Breast epithelium (tissue), 3 donors: ENCODE measurements at regions not wholly inside any gene's neighbourhood (a gene's known extent, or its start where the extent isn't known, plus 50 kb on each side); places are given as distances from the start of the nearest gene placed in this dataset.

Experiments
- POLR2A ChIP-seq: fragments of 450-650 bp; IDR thresholded peaks from one replicate; pipeline ENCODE4 v1.6.1; 2016; ENCODE audit warnings: antibody characterized with exemption, mild to moderate bottlenecking, moderate library complexity
- POLR2AphosphoS5 ChIP-seq, 3 donors: sonication (generic); formaldehyde crosslinking; IDR thresholded peaks; one replicate each; pipeline ENCODE4 v1.6.1; 2017; ENCODE audit warnings: antibody characterized with exemption in 3 of 3
- TF ChIP-seq, protein P1 (sequence below), 3 donors: fragments of 450-650 bp; IDR thresholded peaks; one replicate each; pipeline ENCODE4 v1.5.1; 2016 to 2017; ENCODE audit warnings: antibody characterized with exemption in 3 of 3, mild to moderate bottlenecking in 3 of 3, moderate library complexity in 3 of 3

DNA sequence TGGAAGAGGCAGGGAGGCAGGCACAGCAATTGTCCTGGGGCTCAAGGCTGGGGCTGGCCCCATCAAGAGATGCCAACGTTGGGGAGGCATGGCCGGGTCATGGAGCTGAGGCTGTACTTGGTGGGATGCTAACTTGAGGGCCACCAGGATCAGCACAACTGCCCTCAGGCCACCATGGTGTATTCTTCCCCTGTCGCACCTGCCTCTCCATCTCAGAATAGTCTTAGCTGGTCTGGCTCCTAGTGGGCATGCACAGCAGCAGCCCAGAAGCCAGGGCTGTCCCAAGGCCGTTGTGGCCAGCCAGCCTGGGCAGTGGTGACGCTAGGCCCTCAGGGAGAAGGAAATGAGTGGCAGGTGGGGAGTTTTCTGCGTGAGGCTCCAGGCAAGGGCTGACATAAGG, 91.3 kb downstream of the DHCR7 start:
- TF ChIP-seq, protein P1, sequence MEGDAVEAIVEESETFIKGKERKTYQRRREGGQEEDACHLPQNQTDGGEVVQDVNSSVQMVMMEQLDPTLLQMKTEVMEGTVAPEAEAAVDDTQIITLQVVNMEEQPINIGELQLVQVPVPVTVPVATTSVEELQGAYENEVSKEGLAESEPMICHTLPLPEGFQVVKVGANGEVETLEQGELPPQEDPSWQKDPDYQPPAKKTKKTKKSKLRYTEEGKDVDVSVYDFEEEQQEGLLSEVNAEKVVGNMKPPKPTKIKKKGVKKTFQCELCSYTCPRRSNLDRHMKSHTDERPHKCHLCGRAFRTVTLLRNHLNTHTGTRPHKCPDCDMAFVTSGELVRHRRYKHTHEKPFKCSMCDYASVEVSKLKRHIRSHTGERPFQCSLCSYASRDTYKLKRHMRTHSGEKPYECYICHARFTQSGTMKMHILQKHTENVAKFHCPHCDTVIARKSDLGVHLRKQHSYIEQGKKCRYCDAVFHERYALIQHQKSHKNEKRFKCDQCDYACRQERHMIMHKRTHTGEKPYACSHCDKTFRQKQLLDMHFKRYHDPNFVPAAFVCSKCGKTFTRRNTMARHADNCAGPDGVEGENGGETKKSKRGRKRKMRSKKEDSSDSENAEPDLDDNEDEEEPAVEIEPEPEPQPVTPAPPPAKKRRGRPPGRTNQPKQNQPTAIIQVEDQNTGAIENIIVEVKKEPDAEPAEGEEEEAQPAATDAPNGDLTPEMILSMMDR (IDR thresholded peaks at IDR 0.05) = no peak
- TF ChIP-seq POLR2A = no peak
- TF ChIP-seq POLR2AphosphoS5 (IDR thresholded peaks at IDR 0.05) = no peak
